ENCODE measurements at regions not wholly inside any gene's neighbourhood (a gene's known extent, or its start where the extent isn't known, plus 50 kb on each side); places are given as distances from the start of the nearest gene placed in this dataset.

- DNase-seq (ENCODE audit: low spot score) = no peak
Observed at GRCh38 chr18:75904416-75904815, 476.9 kb upstream of the SMIM21 start.

- no peak for DNase-seq (ENCODE audit: low spot score)
Observed at GRCh38 chr18:75898651-75899050, 471.1 kb upstream of the SMIM21 start.

GRCh38 chr18:75897386-75897785 is 469.9 kb upstream of the SMIM21 start:
- DNase-seq (ENCODE audit: low spot score) = no peak

- no peak for DNase-seq (ENCODE audit: low spot score)
Observed at GRCh38 chr18:75896865-75897264, 469.4 kb upstream of the SMIM21 start.

- DNase-seq (ENCODE audit: low spot score) = no peak
Observed at GRCh38 chr18:75895135-75895534, 467.6 kb upstream of the SMIM21 start.

- no peak for DNase-seq (ENCODE audit: low spot score)
Observed at GRCh38 chr18:75884728-75885127, 457.2 kb upstream of the SMIM21 start.

GRCh38 chr18:75880925-75881504 is 453.5 kb upstream of the SMIM21 start:
- DNase-seq (ENCODE audit: low spot score) = no peak

GRCh38 chr18:75880266-75880665 is 452.8 kb upstream of the SMIM21 start:
- DNase-seq (ENCODE audit: low spot score) = no peak

- DNase-seq (ENCODE audit: low spot score) = no peak
Observed at GRCh38 chr18:75879196-75879595, 451.7 kb upstream of the SMIM21 start.

GRCh38 chr18:75875559-75875958 is 448.1 kb upstream of the SMIM21 start:
- no peak for DNase-seq (ENCODE audit: low spot score)

- no peak for DNase-seq (ENCODE audit: low spot score)
Observed at GRCh38 chr18:75874401-75875089, 447.0 kb upstream of the SMIM21 start.

- no peak for DNase-seq (ENCODE audit: low spot score)
Observed at GRCh38 chr18:75871596-75871995, 444.1 kb upstream of the SMIM21 start.

- no peak for DNase-seq (ENCODE audit: low spot score)
Observed at GRCh38 chr18:75869162-75869561, 441.7 kb upstream of the SMIM21 start.

GRCh38 chr18:75868031-75868430 is 440.5 kb upstream of the SMIM21 start:
- DNase-seq (ENCODE audit: low spot score) = no peak

- no peak for DNase-seq (ENCODE audit: low spot score)
Observed at GRCh38 chr18:75865639-75866038, 438.1 kb upstream of the SMIM21 start.

- no peak for DNase-seq (ENCODE audit: low spot score)
Observed at GRCh38 chr18:75864816-75865215, 437.3 kb upstream of the SMIM21 start.

GRCh38 chr18:75863696-75864095 is 436.2 kb upstream of the SMIM21 start:
- no peak for DNase-seq (ENCODE audit: low spot score)

GRCh38 chr18:75862458-75862857 is 435.0 kb upstream of the SMIM21 start:
- no peak for DNase-seq (ENCODE audit: low spot score)

- DNase-seq (ENCODE audit: low spot score) = no peak
Observed at GRCh38 chr18:75860166-75860565, 432.7 kb upstream of the SMIM21 start.

GRCh38 chr18:75859533-75859932 is 432.0 kb upstream of the SMIM21 start:
- DNase-seq (ENCODE audit: low spot score) = no peak

- DNase-seq (ENCODE audit: low spot score) = no peak
Observed at GRCh38 chr18:75858754-75859153, 431.3 kb upstream of the SMIM21 start.

GRCh38 chr18:75857558-75857957 is 430.1 kb upstream of the SMIM21 start:
- DNase-seq (ENCODE audit: low spot score) = no peak

- no peak for DNase-seq (ENCODE audit: low spot score)
Observed at GRCh38 chr18:75854808-75855207, 427.3 kb upstream of the SMIM21 start.

GRCh38 chr18:75854174-75854573 is 426.7 kb upstream of the SMIM21 start:
- DNase-seq (ENCODE audit: low spot score) = no peak
